ENCODE measurements at regions not wholly inside any gene's neighbourhood (a gene's known extent, or its start where the extent isn't known, plus 50 kb on each side); places are given as distances from the start of the nearest gene placed in this dataset.

GRCh38 chr9:16025627-16026026 lies 472.8 kb downstream of the CCDC171 start:
- no peak overlapping the region for H3K9ac ChIP-seq (ENCODE audit: insufficient read depth, low read length)
- no peak overlapping the region for H3K4me2 ChIP-seq (ENCODE audit: extremely low read depth, insufficient read depth, low read length)
- no peak overlapping the region for H3K4me3 ChIP-seq (replicated peaks in 1 of 4; ENCODE audit: control extremely low read depth in 1 of 4, insufficient read depth in 1 of 4, low read depth in 3 of 4, low read length in 4 of 4)
- H3K4me1 ChIP-seq (ENCODE audit: control insufficient read depth, extremely low read depth, insufficient read depth, low read length) = peaks cover 6% of the 10 kb centered on the region
- H3K79me2 ChIP-seq (ENCODE audit: control insufficient read depth, insufficient read depth, low read length) = no peaks in the 10 kb centered on the region
- no peak overlapping the region for H3K27ac ChIP-seq (ENCODE audit: insufficient read depth, low read length)
- no peak for TF ChIP-seq CTCF (conservative IDR thresholded peaks at IDR 0.05 in 1 of 2, IDR thresholded peaks at IDR 0.05 in 1 of 2; ENCODE audit: low read depth in 1 of 2, low read length in 2 of 2)
- DNase-seq (ENCODE audit: low read depth in 2 of 2) = no peak
- H3K27me3 ChIP-seq (ENCODE audit: control insufficient read depth, insufficient read depth, low read length) = no peaks in the 10 kb centered on the region
- H3K9me3 ChIP-seq (ENCODE audit: control insufficient read depth, insufficient read depth, low read depth, low read length) = no peaks in the 10 kb centered on the region
- H4K20me1 ChIP-seq (ENCODE audit: control insufficient read depth, extremely low read depth, insufficient read depth, low read length) = no peaks in the 10 kb centered on the region
- no peaks in the 10 kb centered on the region for H3K36me3 ChIP-seq (ENCODE audit: control insufficient read depth, insufficient read depth, low read length)
- no peak overlapping the region for H2AFZ ChIP-seq (ENCODE audit: low read length)

- peaks cover 9% of the 10 kb centered on the region for H3K4me1 ChIP-seq (ENCODE audit: control insufficient read depth, extremely low read depth, insufficient read depth, low read length)
- peak; percentile 70 to 72 for DNase-seq (ENCODE audit: low read depth in 2 of 2)
Measured at GRCh38 chr9:16026886-16027285, 474.0 kb downstream of the CCDC171 start.

GRCh38 chr9:16028548-16028947 lies 475.7 kb downstream of the CCDC171 start:
- peak; percentile 39 to 48 for DNase-seq (ENCODE audit: low read depth in 2 of 2)
- Histone ChIP-seq H4K20me1 (ENCODE audit: control insufficient read depth, extremely low read depth, insufficient read depth, low read length) (no peaks in the 10 kb centered on the region), H3K4me2 (ENCODE audit: extremely low read depth, insufficient read depth, low read length) (no peak overlapping the region), H3K4me3 (replicated peaks in 1 of 4; ENCODE audit: control extremely low read depth in 1 of 4, insufficient read depth in 1 of 4, low read depth in 3 of 4, low read length in 4 of 4) (no peak overlapping the region), H2AFZ (ENCODE audit: low read length) (no peak overlapping the region), H3K4me1 (ENCODE audit: control insufficient read depth, extremely low read depth, insufficient read depth, low read length) (peaks cover 9% of the 10 kb centered on the region), H3K36me3 (ENCODE audit: control insufficient read depth, insufficient read depth, low read length) (no peaks in the 10 kb centered on the region), H3K79me2 (ENCODE audit: control insufficient read depth, insufficient read depth, low read length) (no peaks in the 10 kb centered on the region), H3K27ac (ENCODE audit: insufficient read depth, low read length) (no peak overlapping the region), H3K27me3 (ENCODE audit: control insufficient read depth, insufficient read depth, low read length) (no peaks in the 10 kb centered on the region), H3K9ac (ENCODE audit: insufficient read depth, low read length) (no peak overlapping the region), H3K9me3 (ENCODE audit: control insufficient read depth, insufficient read depth, low read depth, low read length) (no peaks in the 10 kb centered on the region)
- TF ChIP-seq CTCF (conservative IDR thresholded peaks at IDR 0.05 in 1 of 2, IDR thresholded peaks at IDR 0.05 in 1 of 2; ENCODE audit: low read depth in 1 of 2, low read length in 2 of 2) (no peak), EZH2 (IDR thresholded peaks at IDR 0.05; ENCODE audit: low read length, missing control alignments) (no peak)

More at GRCh38 chr9:16026886-16027285, 474.0 kb downstream of the CCDC171 start:
- Histone ChIP-seq H3K9me3 (ENCODE audit: control insufficient read depth, insufficient read depth, low read depth, low read length) (no peaks in the 10 kb centered on the region), H3K4me3 (replicated peaks in 1 of 4; ENCODE audit: control extremely low read depth in 1 of 4, insufficient read depth in 1 of 4, low read depth in 3 of 4, low read length in 4 of 4) (no peak overlapping the region), H3K79me2 (ENCODE audit: control insufficient read depth, insufficient read depth, low read length) (no peaks in the 10 kb centered on the region), H3K4me2 (ENCODE audit: extremely low read depth, insufficient read depth, low read length) (no peak overlapping the region), H4K20me1 (ENCODE audit: control insufficient read depth, extremely low read depth, insufficient read depth, low read length) (no peaks in the 10 kb centered on the region), H3K27ac (ENCODE audit: insufficient read depth, low read length) (no peak overlapping the region), H3K36me3 (ENCODE audit: control insufficient read depth, insufficient read depth, low read length) (no peaks in the 10 kb centered on the region), H3K27me3 (ENCODE audit: control insufficient read depth, insufficient read depth, low read length) (no peaks in the 10 kb centered on the region), H3K9ac (ENCODE audit: insufficient read depth, low read length) (no peak overlapping the region), H2AFZ (ENCODE audit: low read length) (no peak overlapping the region)
- no peak for TF ChIP-seq EZH2 (IDR thresholded peaks at IDR 0.05; ENCODE audit: low read length, missing control alignments)
- TF ChIP-seq CTCF (conservative IDR thresholded peaks at IDR 0.05 in 1 of 2, IDR thresholded peaks at IDR 0.05 in 1 of 2; ENCODE audit: low read depth in 1 of 2, low read length in 2 of 2) = no peak

Data from fibroblast of lung (primary cell).